D721Med (cell line): ENCODE measurements at regions not wholly inside any gene's neighbourhood (a gene's known extent, or its start where the extent isn't known, plus 50 kb on each side); places are given as distances from the start of the nearest gene placed in this dataset.

Experiments
- DNase-seq: peaks from one replicate; pipeline ENCODE4 v3.0.0; 2011; ENCODE audit warnings: low spot score; ENCODE audit not compliant: insufficient read length
- FAIRE-seq: peaks from 2 replicates; lab custom pipeline; 2011; peaks lifted over from hg19 to GRCh38; lab: Jason Lieb, UNC
- CTCF ChIP-seq: IDR thresholded peaks from 2 replicates; pipeline ENCODE4 v1.5.1; 2012; ENCODE audit warnings: mild to moderate bottlenecking, control low read depth; ENCODE audit not compliant: insufficient read depth; ENCODE audit errors: missing control alignments

GRCh38 chr9:108087781-108088180, 598.2 kb upstream of the KLF4 start:
- no peak for TF ChIP-seq CTCF
- no peak for FAIRE-seq
- no peak for DNase-seq

- FAIRE-seq = no peak
- no peak for TF ChIP-seq CTCF
- no peak for DNase-seq
Measured at GRCh38 chr9:108086624-108087023, 597.1 kb upstream of the KLF4 start.

- no peak for FAIRE-seq
- DNase-seq = no peak
- no peak for TF ChIP-seq CTCF
Measured at GRCh38 chr9:108085294-108085693, 595.7 kb upstream of the KLF4 start.

GRCh38 chr9:108083796-108084352, 594.3 kb upstream of the KLF4 start:
- no peak for TF ChIP-seq CTCF
- FAIRE-seq = no peak
- no peak for DNase-seq

GRCh38 chr9:108083160-108083750, 593.7 kb upstream of the KLF4 start:
- FAIRE-seq (no peak), DNase-seq (no peak)
- TF ChIP-seq CTCF = no peak

- TF ChIP-seq CTCF = no peak
- DNase-seq (no peak), FAIRE-seq (no peak)
Measured at GRCh38 chr9:108081112-108081511, 591.5 kb upstream of the KLF4 start.

GRCh38 chr9:108080285-108080684, 590.7 kb upstream of the KLF4 start:
- TF ChIP-seq CTCF = no peak

More at GRCh38 chr9:108080285-108080684, 590.7 kb upstream of the KLF4 start:
- DNase-seq (no peak), FAIRE-seq (no peak)
